ENCODE measurements at regions not wholly inside any gene's neighbourhood (a gene's known extent, or its start where the extent isn't known, plus 50 kb on each side); places are given as distances from the start of the nearest gene placed in this dataset.

- Histone ChIP-seq H3K27ac (no peak overlapping the region), H3K4me1 (no peaks in the 10 kb centered on the region), H3K9me3 (no peaks in the 10 kb centered on the region), H3K36me3 (no peaks in the 10 kb centered on the region), H3K27me3 (no peaks in the 10 kb centered on the region), H3K4me3 (no peak overlapping the region)
- no peak for ATAC-seq
- TF ChIP-seq, protein P1, sequence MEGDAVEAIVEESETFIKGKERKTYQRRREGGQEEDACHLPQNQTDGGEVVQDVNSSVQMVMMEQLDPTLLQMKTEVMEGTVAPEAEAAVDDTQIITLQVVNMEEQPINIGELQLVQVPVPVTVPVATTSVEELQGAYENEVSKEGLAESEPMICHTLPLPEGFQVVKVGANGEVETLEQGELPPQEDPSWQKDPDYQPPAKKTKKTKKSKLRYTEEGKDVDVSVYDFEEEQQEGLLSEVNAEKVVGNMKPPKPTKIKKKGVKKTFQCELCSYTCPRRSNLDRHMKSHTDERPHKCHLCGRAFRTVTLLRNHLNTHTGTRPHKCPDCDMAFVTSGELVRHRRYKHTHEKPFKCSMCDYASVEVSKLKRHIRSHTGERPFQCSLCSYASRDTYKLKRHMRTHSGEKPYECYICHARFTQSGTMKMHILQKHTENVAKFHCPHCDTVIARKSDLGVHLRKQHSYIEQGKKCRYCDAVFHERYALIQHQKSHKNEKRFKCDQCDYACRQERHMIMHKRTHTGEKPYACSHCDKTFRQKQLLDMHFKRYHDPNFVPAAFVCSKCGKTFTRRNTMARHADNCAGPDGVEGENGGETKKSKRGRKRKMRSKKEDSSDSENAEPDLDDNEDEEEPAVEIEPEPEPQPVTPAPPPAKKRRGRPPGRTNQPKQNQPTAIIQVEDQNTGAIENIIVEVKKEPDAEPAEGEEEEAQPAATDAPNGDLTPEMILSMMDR (IDR thresholded peaks at IDR 0.05 in 4 of 5, conservative IDR thresholded peaks at IDR 0.05 in 1 of 5): no peak
- TF ChIP-seq POLR2A (IDR thresholded peaks at IDR 0.05): no peak
- in situ Hi-C loops (cut with MboI; ENCODE audit: low sequenced_read_pairs in 4 of 4): no loop called here
- DNase-seq: no peak
- intact Hi-C loops (cut with DNase I; ENCODE audit: low total_unique reads): no loop called here
These were observed 359.8 kb upstream of the MTPN start for GRCh38 chr7:136336932-136337331.

DNA sequence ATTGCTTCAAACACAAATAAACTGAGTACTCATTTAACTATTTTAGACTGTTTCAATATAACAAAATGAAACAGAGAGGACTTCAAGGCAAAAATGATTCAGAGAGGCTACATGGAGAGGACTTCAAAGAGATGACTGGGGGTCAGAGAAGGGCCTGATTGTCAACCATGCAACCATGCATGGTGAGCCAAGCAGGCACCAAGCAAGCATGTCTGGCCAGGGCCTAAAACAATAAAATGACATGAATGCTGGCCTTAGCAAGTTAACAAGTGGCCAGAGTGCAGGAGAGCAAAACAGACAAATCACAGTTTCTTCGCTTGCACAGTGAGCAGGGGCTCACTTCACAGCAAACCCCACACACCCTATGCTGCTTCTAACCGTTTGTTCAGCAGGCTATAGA is 356.5 kb upstream of the MTPN start:
- intact Hi-C loops (cut with DNase I; ENCODE audit: low total_unique reads) (no loop called here), in situ Hi-C loops (cut with MboI; ENCODE audit: low sequenced_read_pairs in 4 of 4) (no loop called here)

GRCh38 chr7:136326045-136326609 is 349.0 kb upstream of the MTPN start:
- ATAC-seq (no peak), DNase-seq (no peak)
- TF ChIP-seq, protein P1 (IDR thresholded peaks at IDR 0.05 in 4 of 5, conservative IDR thresholded peaks at IDR 0.05 in 1 of 5): no peak
- TF ChIP-seq POLR2A (IDR thresholded peaks at IDR 0.05): no peak
- H3K4me3 ChIP-seq: no peak overlapping the region
- in situ Hi-C loops (cut with MboI; ENCODE audit: low sequenced_read_pairs in 4 of 4) (no loop called here), intact Hi-C loops (cut with DNase I; ENCODE audit: low total_unique reads) (no loop called here)
- no peak overlapping the region for H3K27ac ChIP-seq
- H3K9me3 ChIP-seq: no peaks in the 10 kb centered on the region
- H3K27me3 ChIP-seq: no peaks in the 10 kb centered on the region
- no peaks in the 10 kb centered on the region for H3K36me3 ChIP-seq
- H3K4me1 ChIP-seq: no peaks in the 10 kb centered on the region

More for the DNA sequence above, 356.5 kb upstream of the MTPN start:
- DNase-seq: no peak
- H3K4me1 ChIP-seq: no peaks in the 10 kb centered on the region
- H3K27ac ChIP-seq: no peak overlapping the region
- H3K9me3 ChIP-seq: no peaks in the 10 kb centered on the region
- no peaks in the 10 kb centered on the region for H3K36me3 ChIP-seq
- H3K4me3 ChIP-seq: no peak overlapping the region
- TF ChIP-seq, protein P1 (IDR thresholded peaks at IDR 0.05 in 4 of 5, conservative IDR thresholded peaks at IDR 0.05 in 1 of 5): no peak
- no peak for TF ChIP-seq POLR2A (IDR thresholded peaks at IDR 0.05)
- ATAC-seq: no peak
- no peaks in the 10 kb centered on the region for H3K27me3 ChIP-seq

GRCh38 chr7:136325578-136325977 is 348.4 kb upstream of the MTPN start:
- ATAC-seq (no peak), DNase-seq (no peak)
- no peaks in the 10 kb centered on the region for H3K4me1 ChIP-seq
- intact Hi-C loops (cut with DNase I; ENCODE audit: low total_unique reads) (no loop called here), in situ Hi-C loops (cut with MboI; ENCODE audit: low sequenced_read_pairs in 4 of 4) (no loop called here)
- no peak overlapping the region for H3K4me3 ChIP-seq
- H3K27me3 ChIP-seq: no peaks in the 10 kb centered on the region
- no peaks in the 10 kb centered on the region for H3K36me3 ChIP-seq
- no peaks in the 10 kb centered on the region for H3K9me3 ChIP-seq
- TF ChIP-seq POLR2A (IDR thresholded peaks at IDR 0.05): no peak
- TF ChIP-seq, protein P1 (IDR thresholded peaks at IDR 0.05 in 4 of 5, conservative IDR thresholded peaks at IDR 0.05 in 1 of 5): no peak
- H3K27ac ChIP-seq: no peak overlapping the region

DNA sequence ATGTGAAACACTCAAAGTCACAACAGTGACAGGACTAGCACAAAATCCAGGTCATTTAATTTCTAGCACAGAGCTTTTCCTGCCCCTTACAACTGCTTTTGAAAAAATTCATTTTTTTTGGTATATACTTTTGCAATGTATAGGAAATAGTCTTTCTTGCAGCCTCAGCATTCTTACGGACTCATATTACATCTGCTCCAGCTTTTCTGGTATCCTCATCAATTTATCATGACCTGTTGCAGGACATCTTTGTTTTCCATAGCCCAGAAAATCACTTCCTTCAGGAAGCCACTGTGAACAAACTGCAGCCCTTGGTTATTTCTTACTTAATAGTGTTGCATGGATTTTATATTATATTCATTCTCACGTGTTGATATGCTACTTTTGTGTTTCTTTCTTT is 347.9 kb upstream of the MTPN start:
- no peak for DNase-seq
- TF ChIP-seq, protein P1 (IDR thresholded peaks at IDR 0.05 in 4 of 5, conservative IDR thresholded peaks at IDR 0.05 in 1 of 5): no peak
- no peak for TF ChIP-seq POLR2A (IDR thresholded peaks at IDR 0.05)
- intact Hi-C loops (cut with DNase I; ENCODE audit: low total_unique reads) (no loop called here), in situ Hi-C loops (cut with MboI; ENCODE audit: low sequenced_read_pairs in 4 of 4) (no loop called here)
- Histone ChIP-seq H3K27ac (no peak overlapping the region), H3K4me3 (no peak overlapping the region), H3K36me3 (no peaks in the 10 kb centered on the region), H3K27me3 (no peaks in the 10 kb centered on the region), H3K4me1 (no peaks in the 10 kb centered on the region), H3K9me3 (no peaks in the 10 kb centered on the region)
- no peak for ATAC-seq

All from gastrocnemius medialis (tissue), 4 donors.